ENCODE measurements at regions not wholly inside any gene's neighbourhood (a gene's known extent, or its start where the extent isn't known, plus 50 kb on each side); places are given as distances from the start of the nearest gene placed in this dataset.

DNA sequence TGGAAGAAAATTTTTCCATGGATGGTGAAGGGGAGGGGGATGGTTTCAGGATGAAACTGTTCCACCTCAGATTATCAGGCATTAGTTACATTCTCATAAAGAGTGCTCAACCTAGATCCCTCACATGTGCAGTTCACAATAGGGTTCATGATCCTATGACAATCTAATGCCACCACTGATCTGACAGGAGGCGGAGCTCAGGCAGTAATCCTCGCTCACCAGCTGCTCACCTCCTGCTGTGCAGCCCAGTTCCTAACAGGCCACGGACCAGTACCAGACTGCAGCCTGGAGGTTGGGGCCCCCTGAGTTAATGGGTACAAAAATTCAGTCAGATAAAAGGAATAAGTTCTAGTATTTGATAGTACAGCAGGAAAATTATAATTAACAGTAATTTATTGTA lies 337.2 kb downstream of the NPR3 start:
- no peaks in the 10 kb centered on the region for H3K4me1 ChIP-seq (replicated peaks in 1 of 2; ENCODE audit: control insufficient read depth in 2 of 2, insufficient read depth in 2 of 2, low read length in 2 of 2)
- POLR2A ChIA-PET, result no interaction called here
- CTCF ChIA-PET (ENCODE audit: low intra/inter-chr PET ratio), result no interaction called here
- FAIRE-seq (no peak), DNase-seq (ENCODE audit: extremely low read depth in 1 of 4, low spot score in 3 of 4) (no peak), ATAC-seq (no peak)
- H3K4me2 ChIP-seq (ENCODE audit: insufficient read depth, low read length), result no peak overlapping the region
- H4K20me1 ChIP-seq (replicated peaks; ENCODE audit: control insufficient read depth, insufficient read depth, low read length), result no peaks in the 10 kb centered on the region
- no peak overlapping the region for H2AFZ ChIP-seq (ENCODE audit: low read depth, low read length)
- H3K4me3 ChIP-seq, result no peak overlapping the region
- H3K9ac ChIP-seq (ENCODE audit: insufficient read depth in 1 of 2, low read depth in 2 of 2, low read length in 2 of 2), result no peak overlapping the region
- no peaks in the 10 kb centered on the region for H3K27me3 ChIP-seq (ENCODE audit: control insufficient read depth in 2 of 2, insufficient read depth in 2 of 2, low read length in 2 of 2)
- no peaks in the 10 kb centered on the region for H3K79me2 ChIP-seq (ENCODE audit: control insufficient read depth, insufficient read depth, low read length)
- in situ Hi-C loops (cut with MboI), result no loop called here
- no TSS peak for BruUV-seq (replicated peaks)
- no peaks in the 10 kb centered on the region for H3K9me1 ChIP-seq (ENCODE audit: control insufficient read depth, insufficient read depth, low read length)
- H3K36me3 ChIP-seq (ENCODE audit: control insufficient read depth, insufficient read depth, low read length), result no peaks in the 10 kb centered on the region
- WGBS (ENCODE audit: insufficient coverage, low coverage, missing lambda C conversion rate), result 2% methylated on average over 3 of the region's 3 CpGs
- H3K27ac ChIP-seq (ENCODE audit: extremely low read depth, low read depth, low read length), result no peak overlapping the region
- intact Hi-C loops (cut with micrococcal nuclease), result no loop called here
- peaks cover 3% of the 10 kb centered on the region; the same call in 1 of the 2 replicates for H3K9me3 ChIP-seq (replicated peaks; ENCODE audit: control insufficient read depth, insufficient read depth, low read depth, low read length)
- TF ChIP-seq, protein P1, sequence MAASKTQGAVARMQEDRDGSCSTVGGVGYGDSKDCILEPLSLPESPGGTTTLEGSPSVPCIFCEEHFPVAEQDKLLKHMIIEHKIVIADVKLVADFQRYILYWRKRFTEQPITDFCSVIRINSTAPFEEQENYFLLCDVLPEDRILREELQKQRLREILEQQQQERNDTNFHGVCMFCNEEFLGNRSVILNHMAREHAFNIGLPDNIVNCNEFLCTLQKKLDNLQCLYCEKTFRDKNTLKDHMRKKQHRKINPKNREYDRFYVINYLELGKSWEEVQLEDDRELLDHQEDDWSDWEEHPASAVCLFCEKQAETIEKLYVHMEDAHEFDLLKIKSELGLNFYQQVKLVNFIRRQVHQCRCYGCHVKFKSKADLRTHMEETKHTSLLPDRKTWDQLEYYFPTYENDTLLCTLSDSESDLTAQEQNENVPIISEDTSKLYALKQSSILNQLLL (CRISPR knock-in tag; IDR thresholded peaks at IDR 0.05; ENCODE audit: borderline replicate concordance), result no peak
- no peak for TF ChIP-seq ZFPM2 (CRISPR knock-in tag; IDR thresholded peaks at IDR 0.05)
- no peak for TF ChIP-seq NUFIP1 (IDR thresholded peaks at IDR 0.05; ENCODE audit: partially characterized antibody)
- no peak for TF ChIP-seq RAD21 (CRISPR knock-in tag; conservative IDR thresholded peaks at IDR 0.05 in 1 of 2, IDR thresholded peaks at IDR 0.05 in 1 of 2)
- TF ChIP-seq SMAD2 (IDR thresholded peaks at IDR 0.05; ENCODE audit: low read depth, low read length), result no peak
- no peak for TF ChIP-seq ILF3 (IDR thresholded peaks at IDR 0.05; ENCODE audit: borderline replicate concordance)
- TF ChIP-seq ZBTB8A (IDR thresholded peaks at IDR 0.05; ENCODE audit: partially characterized antibody), result no peak
- TF ChIP-seq, protein P2, sequence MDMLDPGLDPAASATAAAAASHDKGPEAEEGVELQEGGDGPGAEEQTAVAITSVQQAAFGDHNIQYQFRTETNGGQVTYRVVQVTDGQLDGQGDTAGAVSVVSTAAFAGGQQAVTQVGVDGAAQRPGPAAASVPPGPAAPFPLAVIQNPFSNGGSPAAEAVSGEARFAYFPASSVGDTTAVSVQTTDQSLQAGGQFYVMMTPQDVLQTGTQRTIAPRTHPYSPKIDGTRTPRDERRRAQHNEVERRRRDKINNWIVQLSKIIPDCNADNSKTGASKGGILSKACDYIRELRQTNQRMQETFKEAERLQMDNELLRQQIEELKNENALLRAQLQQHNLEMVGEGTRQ (CRISPR knock-in tag; IDR thresholded peaks at IDR 0.05), result no peak
- TF ChIP-seq, protein P3, sequence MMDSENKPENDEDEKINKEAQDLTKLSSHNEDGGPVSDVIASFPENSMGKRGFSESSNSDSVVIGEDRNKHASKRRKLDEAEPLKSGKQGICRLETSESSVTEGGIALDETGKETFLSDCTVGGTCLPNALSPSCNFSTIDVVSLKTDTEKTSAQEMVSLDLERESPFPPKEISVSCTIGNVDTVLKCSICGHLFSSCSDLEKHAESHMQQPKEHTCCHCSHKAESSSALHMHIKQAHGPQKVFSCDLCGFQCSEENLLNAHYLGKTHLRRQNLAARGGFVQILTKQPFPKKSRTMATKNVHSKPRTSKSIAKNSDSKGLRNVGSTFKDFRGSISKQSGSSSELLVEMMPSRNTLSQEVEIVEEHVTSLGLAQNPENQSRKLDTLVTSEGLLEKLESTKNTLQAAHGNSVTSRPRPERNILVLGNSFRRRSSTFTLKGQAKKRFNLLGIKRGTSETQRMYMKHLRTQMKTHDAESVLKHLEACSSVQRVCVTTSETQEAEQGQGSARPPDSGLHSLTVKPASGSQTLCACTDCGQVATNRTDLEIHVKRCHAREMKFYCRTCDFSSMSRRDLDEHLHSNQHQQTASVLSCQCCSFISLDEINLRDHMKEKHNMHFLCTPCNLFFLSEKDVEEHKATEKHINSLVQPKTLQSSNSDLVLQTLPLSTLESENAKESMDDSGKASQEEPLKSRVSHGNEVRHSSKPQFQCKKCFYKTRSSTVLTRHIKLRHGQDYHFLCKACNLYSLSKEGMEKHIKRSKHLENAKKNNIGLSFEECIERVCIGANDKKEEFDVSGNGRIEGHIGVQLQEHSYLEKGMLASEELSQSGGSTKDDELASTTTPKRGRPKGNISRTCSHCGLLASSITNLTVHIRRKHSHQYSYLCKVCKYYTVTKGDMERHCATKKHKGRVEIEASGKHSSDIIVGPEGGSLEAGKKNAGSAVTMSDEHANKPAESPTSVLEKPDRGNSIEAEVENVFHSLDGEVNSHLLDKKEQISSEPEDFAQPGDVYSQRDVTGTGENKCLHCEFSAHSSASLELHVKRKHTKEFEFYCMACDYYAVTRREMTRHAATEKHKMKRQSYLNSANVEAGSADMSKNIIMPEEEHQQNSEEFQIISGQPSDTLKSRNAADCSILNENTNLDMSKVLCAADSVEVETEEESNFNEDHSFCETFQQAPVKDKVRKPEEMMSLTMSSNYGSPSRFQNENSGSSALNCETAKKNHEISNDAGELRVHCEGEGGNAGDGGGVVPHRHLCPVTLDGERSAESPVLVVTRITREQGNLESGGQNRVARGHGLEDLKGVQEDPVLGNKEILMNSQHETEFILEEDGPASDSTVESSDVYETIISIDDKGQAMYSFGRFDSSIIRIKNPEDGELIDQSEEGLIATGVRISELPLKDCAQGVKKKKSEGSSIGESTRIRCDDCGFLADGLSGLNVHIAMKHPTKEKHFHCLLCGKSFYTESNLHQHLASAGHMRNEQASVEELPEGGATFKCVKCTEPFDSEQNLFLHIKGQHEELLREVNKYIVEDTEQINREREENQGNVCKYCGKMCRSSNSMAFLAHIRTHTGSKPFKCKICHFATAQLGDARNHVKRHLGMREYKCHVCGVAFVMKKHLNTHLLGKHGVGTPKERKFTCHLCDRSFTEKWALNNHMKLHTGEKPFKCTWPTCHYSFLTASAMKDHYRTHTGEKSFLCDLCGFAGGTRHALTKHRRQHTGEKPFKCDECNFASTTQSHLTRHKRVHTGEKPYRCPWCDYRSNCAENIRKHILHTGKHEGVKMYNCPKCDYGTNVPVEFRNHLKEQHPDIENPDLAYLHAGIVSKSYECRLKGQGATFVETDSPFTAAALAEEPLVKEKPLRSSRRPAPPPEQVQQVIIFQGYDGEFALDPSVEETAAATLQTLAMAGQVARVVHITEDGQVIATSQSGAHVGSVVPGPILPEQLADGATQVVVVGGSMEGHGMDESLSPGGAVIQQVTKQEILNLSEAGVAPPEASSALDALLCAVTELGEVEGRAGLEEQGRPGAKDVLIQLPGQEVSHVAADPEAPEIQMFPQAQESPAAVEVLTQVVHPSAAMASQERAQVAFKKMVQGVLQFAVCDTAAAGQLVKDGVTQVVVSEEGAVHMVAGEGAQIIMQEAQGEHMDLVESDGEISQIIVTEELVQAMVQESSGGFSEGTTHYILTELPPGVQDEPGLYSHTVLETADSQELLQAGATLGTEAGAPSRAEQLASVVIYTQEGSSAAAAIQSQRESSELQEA (IDR thresholded peaks at IDR 0.05; ENCODE audit: low read depth), result no peak
- no peak for TF ChIP-seq ZC3H8 (IDR thresholded peaks at IDR 0.05)
